GM10248 (cell line): ENCODE measurements at regions not wholly inside any gene's neighbourhood (a gene's known extent, or its start where the extent isn't known, plus 50 kb on each side); places are given as distances from the start of the nearest gene placed in this dataset.

Source experiments
- CTCF ChIA-PET: fragments of 300-600 bp; sonication (Branson Sonifier 250); formaldehyde crosslinking; extraction: SDS; loops from one replicate; lab custom pipeline; 2021; ENCODE audit warnings: antibody characterized with exemption; lab: Yijun Ruan, JAX
- POLR2A ChIA-PET: fragments of 350-650 bp; sonication (Branson Sonifier 250); formaldehyde crosslinking; extraction: SDS; loops from one replicate; lab custom pipeline; 2020; ENCODE audit warnings: antibody characterized with exemption; lab: Yijun Ruan, JAX
- DNase-seq: peaks from one replicate; pipeline ENCODE4 v3.0.0; 2012; ENCODE audit errors: extremely low spot score
- CTCF ChIP-seq: IDR thresholded peaks from 2 replicates; pipeline ENCODE4 v1.5.1; 2012; ENCODE audit warnings: mild to moderate bottlenecking, low read depth; ENCODE audit errors: extremely low read depth, missing control alignments, control extremely low read depth

GRCh38 chr11:112457532-112457931 lies 196.9 kb upstream of the PLET1 start:
- no peak for DNase-seq
- POLR2A ChIA-PET = no interaction called here
- CTCF ChIA-PET = no interaction called here
- no peak for TF ChIP-seq CTCF

- ChIA-PET POLR2A (no interaction called here), CTCF (no interaction called here)
- TF ChIP-seq CTCF = no peak
- DNase-seq = no peak
Observed at GRCh38 chr11:112459001-112459400, 198.3 kb upstream of the PLET1 start.

GRCh38 chr11:112460141-112460540 lies 199.5 kb upstream of the PLET1 start:
- no peak for DNase-seq
- POLR2A ChIA-PET = no interaction called here
- no peak for TF ChIP-seq CTCF
- CTCF ChIA-PET = interaction anchor here (1.2 kb wide), 1 partner anchor 9 kb away, joined by 3 read pairs; no protein-coding TSS in a partner anchor

- ChIA-PET CTCF (interaction anchor here (1.2 to 2.2 kb wide), 2 partner anchors 9 to 11 kb away, joined by 3 to 4 read pairs; no protein-coding TSS in a partner anchor), POLR2A (no interaction called here)
- no peak for DNase-seq
- no peak for TF ChIP-seq CTCF
Observed at GRCh38 chr11:112464949-112465348, 204.3 kb upstream of the PLET1 start.

- TF ChIP-seq CTCF = no peak
- ChIA-PET POLR2A (no interaction called here), CTCF (interaction anchor here (1.2 to 2.2 kb wide), 2 partner anchors 8 to 11 kb away, joined by 3 to 4 read pairs; no protein-coding TSS in a partner anchor)
- no peak for DNase-seq
Observed at GRCh38 chr11:112465433-112466024, 204.9 kb upstream of the PLET1 start.

- POLR2A ChIA-PET = no interaction called here
- TF ChIP-seq CTCF = no peak
- CTCF ChIA-PET = interaction anchor here (0.8 to 1.5 kb wide), 3 partner anchors 9 to 14 kb away, joined by 3 read pairs; no protein-coding TSS in a partner anchor
- DNase-seq = no peak
Observed at GRCh38 chr11:112467721-112468120, 207.1 kb upstream of the PLET1 start.
